ENCODE measurements at regions not wholly inside any gene's neighbourhood (a gene's known extent, or its start where the extent isn't known, plus 50 kb on each side); places are given as distances from the start of the nearest gene placed in this dataset.
A peak's percentile ranks its signal among the peaks of the same experiment; 100 is the strongest.
"Not testable (repeated sequence)": the region's sequence is repeated elsewhere in the genome, so short reads cannot be mapped to it uniquely, and the experiment has no call there.

DNA sequence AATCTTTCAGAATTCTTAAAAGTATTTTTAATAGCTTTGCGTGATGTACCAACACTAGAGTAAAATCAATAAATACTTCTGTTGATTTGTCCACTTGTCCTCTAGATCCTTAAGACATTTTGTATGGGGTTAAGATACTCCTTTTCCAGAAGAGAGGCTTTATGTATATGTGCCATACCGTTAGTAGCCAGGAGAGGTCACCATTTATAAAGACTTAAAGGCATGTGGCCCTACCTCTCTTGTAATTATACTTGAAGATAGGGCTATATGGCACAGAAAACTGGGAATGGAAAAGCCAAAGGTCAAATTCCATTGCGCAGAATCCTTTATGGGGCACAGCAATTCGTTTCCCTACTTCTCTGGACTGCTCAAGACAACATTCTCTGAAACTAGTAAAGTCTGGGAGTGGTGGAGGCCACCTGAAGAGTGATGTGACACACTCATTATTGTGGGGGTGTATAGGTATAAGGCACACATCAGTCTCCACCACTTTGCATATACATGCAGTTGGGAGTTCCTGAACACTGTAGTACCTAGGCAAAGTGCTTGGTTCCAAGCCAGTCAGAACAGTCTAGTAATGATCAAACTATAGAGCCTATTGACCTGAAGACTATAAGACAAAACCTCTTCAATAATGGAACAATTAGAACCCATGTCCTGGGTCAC is 140.1 kb upstream of the FBXL17 start:
- intact Hi-C loops (cut with micrococcal nuclease) = loop anchor here (10.0 kb wide), 1 partner anchor 953 kb away; no protein-coding TSS in a partner anchor
- DNase-seq = peak; percentile 72
- Mint-ChIP-seq H3K4me1 (no peaks in the 10 kb centered on the region), H3K9me3 (peaks cover 6% of the 10 kb centered on the region), H3K27ac (no peak overlapping the region), H3K27me3 (peaks cover 2% of the 10 kb centered on the region), H3K4me3 (no peak overlapping the region), H3K36me3 (ENCODE audit: low read depth) (no peaks in the 10 kb centered on the region)

GRCh38 chr5:108521011-108521700 is 139.3 kb upstream of the FBXL17 start:
- H3K9me3 Mint-ChIP-seq = peaks cover under 1% of the 10 kb centered on the region
- H3K4me3 Mint-ChIP-seq = no peak overlapping the region
- H3K4me1 Mint-ChIP-seq = no peaks in the 10 kb centered on the region
- no peak overlapping the region for H3K27ac Mint-ChIP-seq
- H3K36me3 Mint-ChIP-seq (ENCODE audit: low read depth) = no peaks in the 10 kb centered on the region
- peaks cover 2% of the 10 kb centered on the region for H3K27me3 Mint-ChIP-seq
- DNase-seq = no peak
- intact Hi-C loops (cut with micrococcal nuclease) = loop anchor here (10.0 kb wide), 1 partner anchor 954 kb away; no protein-coding TSS in a partner anchor

- Mint-ChIP-seq H3K27me3 (peaks cover 10% of the 10 kb centered on the region), H3K4me3 (no peak overlapping the region), H3K9me3 (no peaks in the 10 kb centered on the region), H3K36me3 (ENCODE audit: low read depth) (no peaks in the 10 kb centered on the region), H3K27ac (no peak overlapping the region), H3K4me1 (no peaks in the 10 kb centered on the region)
- no peak for DNase-seq
- intact Hi-C loops (cut with micrococcal nuclease) = no loop called here
Measured at GRCh38 chr5:108516785-108517184, 134.9 kb upstream of the FBXL17 start.

- no peaks in the 10 kb centered on the region for H3K36me3 Mint-ChIP-seq (ENCODE audit: low read depth)
- DNase-seq = no peak
- no peak overlapping the region for H3K4me3 Mint-ChIP-seq
- H3K27ac Mint-ChIP-seq = no peak overlapping the region
- peaks cover 11% of the 10 kb centered on the region for H3K27me3 Mint-ChIP-seq
- H3K9me3 Mint-ChIP-seq = no peaks in the 10 kb centered on the region
- no peaks in the 10 kb centered on the region for H3K4me1 Mint-ChIP-seq
- intact Hi-C loops (cut with micrococcal nuclease) = no loop called here
Measured at GRCh38 chr5:108515517-108516105, 133.7 kb upstream of the FBXL17 start.

GRCh38 chr5:108508979-108509378 is 127.1 kb upstream of the FBXL17 start:
- H3K4me3 Mint-ChIP-seq = no peak overlapping the region
- no peak for DNase-seq
- H3K4me1 Mint-ChIP-seq = no peaks in the 10 kb centered on the region
- peaks cover 11% of the 10 kb centered on the region for H3K27me3 Mint-ChIP-seq
- no peaks in the 10 kb centered on the region for H3K36me3 Mint-ChIP-seq (ENCODE audit: low read depth)
- H3K27ac Mint-ChIP-seq = no peak overlapping the region
- H3K9me3 Mint-ChIP-seq = no peaks in the 10 kb centered on the region
- intact Hi-C loops (cut with micrococcal nuclease) = no loop called here

GRCh38 chr5:108507631-108508030 is 125.7 kb upstream of the FBXL17 start:
- DNase-seq = no peak
- intact Hi-C loops (cut with micrococcal nuclease) = no loop called here
- peaks cover 7% of the 10 kb centered on the region for H3K27me3 Mint-ChIP-seq
- no peak overlapping the region for H3K4me3 Mint-ChIP-seq
- H3K4me1 Mint-ChIP-seq = no peaks in the 10 kb centered on the region
- no peaks in the 10 kb centered on the region for H3K36me3 Mint-ChIP-seq (ENCODE audit: low read depth)
- H3K27ac Mint-ChIP-seq = no peak overlapping the region
- no peaks in the 10 kb centered on the region for H3K9me3 Mint-ChIP-seq

DNA sequence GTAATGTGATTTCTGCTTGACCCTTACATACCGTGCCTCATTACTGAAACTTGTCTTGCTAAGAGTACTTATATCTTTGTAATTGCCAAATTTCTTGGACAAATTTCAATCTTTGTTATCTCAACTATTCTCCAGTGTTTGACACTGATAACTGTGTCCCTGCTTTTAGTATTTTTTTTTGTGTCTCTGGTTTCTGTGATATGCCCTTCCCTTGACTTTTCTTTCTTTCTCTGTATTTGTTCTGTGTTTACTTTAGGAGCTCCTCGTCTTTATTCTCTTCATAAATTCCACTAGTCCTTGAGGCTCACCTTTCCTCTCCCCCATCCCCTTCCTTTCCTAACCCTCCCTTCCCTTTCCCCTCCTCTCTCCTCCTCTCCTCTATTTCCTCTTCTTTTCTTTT is 123.7 kb upstream of the FBXL17 start:
- no peak for DNase-seq
- Mint-ChIP-seq H3K4me3 (no peak overlapping the region), H3K36me3 (ENCODE audit: low read depth) (no peaks in the 10 kb centered on the region), H3K27me3 (peaks cover 2% of the 10 kb centered on the region), H3K4me1 (no peaks in the 10 kb centered on the region), H3K9me3 (no peaks in the 10 kb centered on the region), H3K27ac (no peak overlapping the region)
- intact Hi-C loops (cut with micrococcal nuclease) = no loop called here

GRCh38 chr5:108504974-108505373 is 123.1 kb upstream of the FBXL17 start:
- H3K27me3 Mint-ChIP-seq = no peaks in the 10 kb centered on the region
- no peak overlapping the region for H3K27ac Mint-ChIP-seq

GRCh38 chr5:108503986-108504385 is 122.1 kb upstream of the FBXL17 start:
- H3K4me3 Mint-ChIP-seq = no peak overlapping the region
- no peak for DNase-seq
- H3K27me3 Mint-ChIP-seq = no peaks in the 10 kb centered on the region
- H3K4me1 Mint-ChIP-seq = no peaks in the 10 kb centered on the region
- H3K27ac Mint-ChIP-seq = no peak overlapping the region
- intact Hi-C loops (cut with micrococcal nuclease) = no loop called here
- H3K36me3 Mint-ChIP-seq (ENCODE audit: low read depth) = no peaks in the 10 kb centered on the region
- peaks cover 5% of the 10 kb centered on the region for H3K9me3 Mint-ChIP-seq

More at GRCh38 chr5:108504974-108505373, 123.1 kb upstream of the FBXL17 start:
- DNase-seq = no peak
- H3K36me3 Mint-ChIP-seq (ENCODE audit: low read depth) = no peaks in the 10 kb centered on the region
- H3K9me3 Mint-ChIP-seq = no peaks in the 10 kb centered on the region
- no peaks in the 10 kb centered on the region for H3K4me1 Mint-ChIP-seq
- H3K4me3 Mint-ChIP-seq = no peak overlapping the region
- intact Hi-C loops (cut with micrococcal nuclease) = no loop called here

GRCh38 chr5:108495615-108496014 is 113.7 kb upstream of the FBXL17 start:
- H3K27ac Mint-ChIP-seq; H3K4me1 Mint-ChIP-seq; H3K36me3 Mint-ChIP-seq (ENCODE audit: low read depth); DNase-seq; H3K4me3 Mint-ChIP-seq; intact Hi-C loops (cut with micrococcal nuclease); H3K9me3 Mint-ChIP-seq; H3K27me3 Mint-ChIP-seq: not testable (repeated sequence)

DNA sequence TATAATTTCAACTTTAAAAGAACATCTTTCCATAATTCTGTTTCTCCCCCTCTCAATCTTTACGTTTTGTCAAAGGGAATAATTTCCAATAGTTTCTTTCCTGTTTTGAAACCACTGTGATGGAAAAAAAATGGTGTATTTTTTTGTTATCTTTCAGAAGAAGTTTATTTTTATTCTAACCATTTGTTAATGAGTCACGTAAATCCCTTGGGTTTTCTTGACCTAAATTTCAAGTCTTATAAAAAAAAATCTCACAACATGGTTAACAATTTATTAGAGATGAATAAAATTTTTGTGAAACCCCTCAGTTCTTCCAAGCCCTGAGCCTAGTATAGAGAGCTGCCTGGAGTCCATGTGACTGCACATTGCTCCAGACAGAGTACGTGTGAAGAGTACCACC is 106.1 kb upstream of the FBXL17 start:
- no peaks in the 10 kb centered on the region for H3K4me1 Mint-ChIP-seq
- peaks cover 3% of the 10 kb centered on the region for H3K9me3 Mint-ChIP-seq
- no peak for DNase-seq
- no peak overlapping the region for H3K4me3 Mint-ChIP-seq
- no peak overlapping the region for H3K27ac Mint-ChIP-seq
- H3K27me3 Mint-ChIP-seq = no peaks in the 10 kb centered on the region
- intact Hi-C loops (cut with micrococcal nuclease) = no loop called here
- H3K36me3 Mint-ChIP-seq (ENCODE audit: low read depth) = no peaks in the 10 kb centered on the region

DNA sequence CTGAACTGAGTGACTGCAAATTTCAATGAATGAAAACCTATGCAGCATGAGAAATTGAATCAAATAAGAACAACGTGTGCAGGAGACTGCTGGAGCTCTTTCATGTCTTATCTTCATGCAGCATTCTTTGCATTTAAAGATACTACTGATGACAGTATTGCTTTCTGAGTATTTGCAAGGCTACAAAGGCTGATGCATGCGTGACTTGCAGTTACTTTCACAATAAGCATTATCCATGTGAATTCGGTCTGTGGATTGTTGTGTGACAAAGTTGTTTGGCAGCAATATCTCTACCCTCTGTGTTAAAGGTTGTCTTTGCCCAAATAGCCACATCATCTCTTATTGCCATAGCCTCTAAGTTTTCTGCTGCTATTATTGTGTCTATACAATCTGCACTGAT is 102.1 kb upstream of the FBXL17 start:
- no peaks in the 10 kb centered on the region for H3K36me3 Mint-ChIP-seq (ENCODE audit: low read depth)
- no peaks in the 10 kb centered on the region for H3K4me1 Mint-ChIP-seq
- H3K4me3 Mint-ChIP-seq = no peak overlapping the region
- peaks cover 3% of the 10 kb centered on the region for H3K27me3 Mint-ChIP-seq
- no peak overlapping the region for H3K27ac Mint-ChIP-seq
- H3K9me3 Mint-ChIP-seq = no peaks in the 10 kb centered on the region
- no peak for DNase-seq
- intact Hi-C loops (cut with micrococcal nuclease) = no loop called here

- Mint-ChIP-seq H3K36me3 (ENCODE audit: low read depth) (no peaks in the 10 kb centered on the region), H3K27me3 (peaks cover 3% of the 10 kb centered on the region), H3K9me3 (no peaks in the 10 kb centered on the region), H3K4me1 (no peaks in the 10 kb centered on the region), H3K4me3 (no peak overlapping the region), H3K27ac (no peak overlapping the region)
- intact Hi-C loops (cut with micrococcal nuclease) = no loop called here
- no peak for DNase-seq
Measured at GRCh38 chr5:108481355-108481931, 99.5 kb upstream of the FBXL17 start.

- H3K27ac Mint-ChIP-seq = no peak overlapping the region
- H3K36me3 Mint-ChIP-seq (ENCODE audit: low read depth) = no peaks in the 10 kb centered on the region
- no peak overlapping the region for H3K4me3 Mint-ChIP-seq
- DNase-seq = no peak
- H3K9me3 Mint-ChIP-seq = no peaks in the 10 kb centered on the region
- intact Hi-C loops (cut with micrococcal nuclease) = no loop called here
- no peaks in the 10 kb centered on the region for H3K4me1 Mint-ChIP-seq
- peaks cover 3% of the 10 kb centered on the region for H3K27me3 Mint-ChIP-seq
Measured at GRCh38 chr5:108472237-108472636, 90.3 kb upstream of the FBXL17 start.

Data from activated CD4-positive, alpha-beta T cell treated with anti-CD3 and anti-CD28 coated beads, Interleukin-2, amount 10 ng/mL, durations not matched to agents 24 days and 14 days (primary cell).